ENCODE measurements at regions not wholly inside any gene's neighbourhood (a gene's known extent, or its start where the extent isn't known, plus 50 kb on each side); places are given as distances from the start of the nearest gene placed in this dataset.

DNA sequence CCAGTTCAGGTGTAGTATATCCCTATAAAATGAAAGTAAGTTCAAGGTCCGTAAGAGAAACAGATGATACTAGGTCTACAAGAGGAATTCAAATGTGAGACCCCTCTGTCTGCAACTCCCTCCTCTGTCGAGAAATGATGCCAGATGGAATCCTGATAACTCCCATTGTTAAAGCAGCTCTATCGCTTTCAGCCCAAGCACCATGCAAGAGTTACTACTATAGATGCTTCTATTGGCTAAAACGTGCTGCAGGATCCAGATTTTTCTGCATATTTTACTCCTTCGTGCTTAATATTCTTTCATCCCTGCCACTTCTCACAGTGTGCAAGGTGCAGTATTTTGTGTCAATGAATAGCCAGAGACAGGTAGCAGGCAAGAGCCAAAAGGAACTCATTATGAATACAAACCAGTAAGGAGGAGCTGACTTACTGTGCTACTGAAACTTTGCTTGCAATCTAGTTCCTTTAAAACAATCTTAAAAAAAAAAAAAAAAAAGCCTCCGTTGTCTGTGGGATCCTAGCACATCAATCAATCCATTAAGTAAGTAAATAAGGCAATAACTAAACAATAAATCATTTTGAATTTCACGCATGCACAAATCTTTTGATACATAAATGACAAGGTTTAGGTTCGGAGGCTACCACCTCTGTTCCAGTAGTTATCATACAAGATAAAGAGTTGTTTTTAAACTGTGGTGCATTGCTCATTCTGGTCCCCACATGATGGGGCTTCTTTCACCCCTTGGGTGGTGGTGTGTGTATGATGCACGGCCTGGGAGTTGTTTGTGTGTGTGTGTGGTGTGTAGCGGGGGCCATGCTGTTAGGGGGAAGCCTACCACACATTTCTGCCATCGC, 151.1 kb upstream of the MPDZ start:
- DNase-seq, result no peak

DNA sequence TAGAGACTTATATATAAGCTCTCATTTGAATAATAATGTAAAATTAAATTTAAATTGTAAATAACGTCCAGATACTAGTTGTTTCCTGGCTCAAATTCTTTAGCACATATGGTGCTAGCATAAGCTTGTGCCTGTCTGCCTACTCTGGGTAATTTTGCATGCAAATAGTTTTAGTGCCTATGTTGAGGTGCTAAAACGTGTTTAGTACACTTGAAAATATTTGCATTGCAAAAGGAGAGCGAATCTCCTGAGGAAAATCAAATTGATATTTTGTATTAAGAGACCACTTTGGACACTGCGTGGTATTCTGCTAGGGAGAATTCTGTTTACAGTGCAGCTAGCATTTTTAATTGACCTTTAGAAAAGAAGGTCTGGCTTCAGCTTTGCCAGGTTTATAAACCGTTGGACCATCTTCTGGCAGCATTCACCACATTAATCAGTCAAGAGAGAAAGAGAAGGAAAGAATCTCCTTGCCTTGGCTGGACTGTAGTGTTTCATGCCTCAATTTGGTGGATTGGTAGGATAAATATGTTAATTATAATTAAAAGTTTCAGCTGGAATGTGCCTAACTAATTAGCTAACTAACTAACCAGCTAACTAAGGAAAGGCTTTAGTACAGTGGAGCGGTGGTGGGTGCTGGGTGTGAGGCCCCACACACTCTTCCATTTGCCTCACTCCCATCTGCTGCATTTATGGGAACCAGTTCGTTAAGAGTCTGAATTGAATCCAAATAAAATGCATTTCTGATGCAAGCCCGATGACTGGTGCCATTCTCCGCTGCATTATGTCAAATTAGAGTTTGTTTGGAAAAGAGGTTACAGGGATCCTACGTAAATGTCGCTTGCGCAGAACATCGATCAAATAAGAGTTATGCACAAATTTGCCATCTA, 150.1 kb upstream of the MPDZ start:
- DNase-seq, result no peak

DNA sequence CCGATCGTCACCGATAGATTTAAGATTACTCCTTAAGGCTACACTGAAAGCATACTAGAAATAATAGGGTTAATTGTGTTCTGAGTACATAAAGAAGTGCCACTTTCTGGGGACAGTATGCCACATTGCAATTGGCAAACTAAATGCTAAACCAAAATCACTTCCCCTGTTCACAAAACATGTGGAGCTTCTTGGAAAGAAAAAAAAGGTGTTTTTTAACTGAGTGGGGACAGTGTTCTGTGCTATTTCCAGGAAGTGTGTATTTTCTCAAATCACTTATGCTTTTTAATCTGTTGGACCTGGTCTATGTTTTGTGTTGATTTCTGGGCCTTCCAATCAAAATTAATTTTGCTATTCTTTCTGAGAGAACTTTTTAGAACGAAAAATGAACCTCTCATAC, 149.3 kb upstream of the MPDZ start:
- no peak for DNase-seq

DNA sequence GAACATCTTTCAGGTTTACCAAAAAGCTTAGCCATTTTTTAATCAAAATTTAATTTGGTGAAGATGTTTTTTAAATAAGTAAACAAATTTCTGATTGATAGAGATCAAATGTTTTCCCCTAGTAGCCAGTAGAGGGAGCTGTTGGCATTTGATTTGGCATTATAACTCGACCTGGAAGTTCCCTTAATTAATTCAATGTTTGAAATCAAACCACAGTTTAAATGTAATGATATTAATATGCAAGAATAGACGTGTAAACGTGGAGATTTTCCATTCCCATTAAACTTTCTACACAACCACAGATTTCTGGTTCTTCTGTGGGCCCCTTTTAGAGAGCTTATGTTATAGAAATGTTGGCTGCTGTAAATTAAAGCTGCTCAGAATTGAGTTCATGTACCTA, 148.1 kb upstream of the MPDZ start:
- no peak for DNase-seq

DNA sequence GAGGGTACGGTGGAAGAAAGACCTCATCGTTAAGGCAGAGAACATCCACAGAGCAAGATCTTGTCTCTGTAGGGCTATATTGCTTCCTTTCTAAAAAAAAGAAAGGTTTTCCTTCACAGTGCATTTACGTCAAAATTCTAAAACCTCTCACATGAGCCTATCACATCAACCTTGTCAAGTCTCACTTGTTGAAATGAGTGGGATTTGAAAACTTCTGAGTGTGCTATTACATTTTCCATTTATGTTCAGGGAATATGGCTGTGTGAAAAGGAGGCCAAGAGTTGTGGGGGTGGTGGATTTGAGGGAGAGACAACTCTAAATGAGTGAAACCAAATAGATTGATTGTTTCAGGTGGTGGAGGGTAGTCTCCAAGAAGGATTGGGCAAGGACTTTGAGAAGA, 147.1 kb upstream of the MPDZ start:
- no peak for DNase-seq

DNA sequence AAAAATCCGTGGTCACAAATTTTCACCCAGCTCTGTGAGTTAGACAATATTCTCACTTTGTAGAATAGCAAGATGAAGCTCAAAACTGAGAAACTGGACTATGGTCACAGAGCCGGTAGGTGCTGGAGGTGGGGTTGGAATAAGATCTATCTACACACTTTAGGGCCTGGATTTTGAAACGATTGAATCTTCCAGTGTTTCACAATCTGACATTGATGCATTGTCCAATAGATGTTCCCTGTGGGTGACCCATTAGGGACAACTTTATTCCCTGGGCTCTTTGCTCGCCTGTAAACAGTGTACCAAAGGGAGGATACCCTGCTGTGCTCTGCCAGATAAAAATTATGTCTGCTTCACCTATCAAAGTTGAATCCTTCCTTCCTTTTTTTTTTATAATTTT, 145.4 kb upstream of the MPDZ start:
- DNase-seq, result no peak

DNA sequence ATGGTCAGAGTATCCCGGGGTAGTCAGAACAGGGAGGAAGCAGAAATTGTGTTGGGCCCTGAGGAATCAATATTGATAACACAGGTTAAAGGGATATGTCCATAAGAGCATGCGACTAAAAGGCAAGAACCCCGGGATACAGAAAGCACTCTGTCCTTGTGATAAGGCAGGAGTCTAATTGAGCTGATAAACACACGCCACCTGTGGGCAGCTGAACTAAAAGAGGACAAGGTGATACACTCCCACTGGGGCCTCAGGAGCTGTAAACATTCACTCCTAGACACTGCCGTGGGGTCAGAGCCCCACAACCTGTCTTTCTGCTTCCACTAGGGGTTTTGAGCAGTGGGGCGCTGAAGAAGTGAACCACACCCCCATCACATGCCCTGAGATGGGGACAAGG, 144.7 kb upstream of the MPDZ start:
- no peak for DNase-seq

DNA sequence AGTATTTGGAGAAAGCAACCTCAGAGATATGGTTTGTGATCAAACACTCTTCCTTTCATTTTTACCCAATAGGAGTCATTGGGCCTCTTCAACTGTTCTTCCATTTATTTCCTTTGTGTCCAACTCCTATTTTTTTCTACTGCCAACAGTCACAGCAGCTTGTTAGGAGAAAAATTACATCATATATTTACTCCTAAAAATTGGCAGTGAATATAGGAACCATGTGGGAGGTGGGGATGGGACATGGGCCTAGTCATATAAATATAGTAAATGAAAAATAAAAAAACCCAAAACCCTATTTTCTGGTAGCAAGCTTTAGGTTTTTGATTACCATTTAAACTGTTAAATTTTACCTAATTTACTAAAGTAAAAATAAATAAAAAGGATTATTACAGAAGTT, 134.9 kb upstream of the MPDZ start:
- DNase-seq, result no peak

DNA sequence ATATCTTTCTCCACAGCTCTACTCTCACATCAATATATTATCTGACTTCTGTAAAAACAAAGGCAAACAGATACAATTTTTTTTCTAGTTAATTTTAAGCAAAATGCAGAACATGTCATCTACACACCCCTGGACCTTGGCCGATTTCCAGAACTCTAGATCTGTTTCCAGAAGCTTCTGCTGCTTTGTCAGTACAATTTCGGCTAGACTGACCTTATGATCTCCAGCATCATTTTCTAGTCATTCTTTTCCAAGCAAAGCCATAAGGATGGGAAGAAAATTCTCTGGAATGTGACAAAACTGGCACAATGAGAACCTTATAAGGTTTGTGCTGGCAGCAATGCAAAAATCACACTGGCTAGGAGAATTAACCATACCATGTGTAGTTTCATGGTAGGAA, 132.8 kb upstream of the MPDZ start:
- no peak for DNase-seq

DNA sequence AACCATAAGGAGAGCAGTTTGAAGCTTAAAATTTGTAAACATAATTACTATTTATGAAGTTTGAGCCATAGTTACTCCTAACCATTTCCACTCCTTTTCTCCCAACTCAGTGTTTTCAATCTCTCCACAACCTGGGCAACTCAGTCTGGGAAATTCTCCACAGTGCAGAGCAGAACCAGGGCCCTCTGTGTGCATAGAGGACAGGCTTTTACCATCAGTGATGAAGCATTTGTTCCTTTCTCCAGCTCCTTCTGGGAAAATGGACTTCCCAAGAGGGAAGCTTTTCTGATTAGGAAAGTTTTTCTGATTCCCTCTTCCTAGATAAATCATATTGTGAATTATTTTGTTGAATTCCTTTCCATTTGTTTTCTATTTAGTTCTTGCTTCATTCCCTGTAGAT, 132.3 kb upstream of the MPDZ start:
- no peak for DNase-seq

DNA sequence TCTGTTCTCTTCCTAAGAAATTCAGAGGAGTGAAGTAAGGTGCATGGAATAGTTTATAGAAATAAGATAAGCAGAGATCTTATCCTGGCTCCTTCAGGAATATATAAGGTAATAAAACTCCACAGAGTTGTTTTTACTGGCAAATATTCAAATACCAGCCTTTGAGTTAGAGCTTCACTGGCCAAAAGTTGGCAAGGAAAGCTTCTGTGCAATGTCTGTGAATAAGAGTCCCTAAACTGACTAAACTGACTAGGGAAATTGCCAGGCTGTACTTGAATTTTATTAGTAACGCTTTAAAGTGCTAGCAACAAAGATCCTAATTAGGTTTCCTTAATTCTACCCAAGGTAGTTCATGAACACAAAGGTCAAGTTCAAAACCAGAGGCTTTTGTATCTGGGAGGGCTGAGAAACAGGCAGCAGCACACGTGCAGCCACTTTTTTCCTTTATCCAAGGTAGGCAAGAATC, 131.1 kb upstream of the MPDZ start:
- DNase-seq, result no peak

DNA sequence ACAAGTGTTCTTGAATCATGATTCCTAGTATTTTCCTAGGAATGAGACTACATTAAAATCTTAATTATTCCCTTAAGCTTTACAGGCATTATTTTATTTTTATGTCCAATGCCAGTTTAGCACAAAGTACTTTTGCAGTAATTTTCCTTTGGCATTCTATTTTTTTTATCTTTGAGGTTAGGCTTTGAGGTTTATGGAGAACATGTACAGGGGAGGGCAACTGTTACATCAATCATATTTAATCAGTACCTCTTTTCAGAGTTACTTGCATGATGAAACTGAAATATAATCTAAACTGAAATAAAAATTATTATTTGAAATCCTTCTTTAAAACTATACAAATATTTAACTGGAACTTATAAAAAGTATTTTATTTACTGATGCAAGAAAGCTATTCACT, 118.2 kb upstream of the MPDZ start:
- no peak for DNase-seq

DNA sequence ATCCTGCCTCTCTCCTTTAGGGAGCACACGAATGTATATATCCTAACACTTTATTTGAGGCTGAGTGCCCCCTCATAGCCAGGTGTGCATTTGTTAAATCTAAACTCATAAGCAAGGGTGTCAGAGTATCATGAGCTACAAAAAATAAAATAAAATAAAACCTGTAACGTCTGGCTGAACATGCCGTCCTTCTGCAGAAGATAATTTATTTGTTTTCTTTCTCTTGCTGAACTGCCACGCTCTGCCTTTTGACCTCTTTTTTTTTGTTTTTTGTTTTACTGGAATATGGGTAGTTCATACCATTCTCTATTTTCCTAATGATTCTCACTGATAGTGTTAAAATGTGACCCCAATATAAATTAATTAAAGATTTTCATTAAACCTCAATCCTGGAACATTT, 117.7 kb upstream of the MPDZ start:
- DNase-seq, result no peak

DNA sequence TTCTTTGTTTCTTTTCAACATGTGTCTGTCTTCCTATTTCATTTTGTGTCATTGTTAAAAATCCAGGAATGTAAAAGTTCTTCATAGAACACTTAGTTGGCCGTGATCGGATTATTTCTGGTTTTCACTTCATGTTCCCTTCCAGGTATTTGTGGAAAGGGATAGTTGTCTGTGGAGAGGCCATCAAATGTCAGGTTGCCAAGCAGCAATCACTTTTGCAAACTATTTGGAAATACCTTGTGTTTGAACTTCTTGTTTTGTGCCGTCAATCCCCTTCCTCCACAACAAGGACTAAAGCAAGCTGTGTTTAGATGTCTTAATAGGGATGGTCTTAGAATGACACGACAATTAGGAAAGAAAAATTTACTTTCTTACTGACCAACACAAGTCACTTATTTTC, 116.9 kb upstream of the MPDZ start:
- DNase-seq, result no peak

DNA sequence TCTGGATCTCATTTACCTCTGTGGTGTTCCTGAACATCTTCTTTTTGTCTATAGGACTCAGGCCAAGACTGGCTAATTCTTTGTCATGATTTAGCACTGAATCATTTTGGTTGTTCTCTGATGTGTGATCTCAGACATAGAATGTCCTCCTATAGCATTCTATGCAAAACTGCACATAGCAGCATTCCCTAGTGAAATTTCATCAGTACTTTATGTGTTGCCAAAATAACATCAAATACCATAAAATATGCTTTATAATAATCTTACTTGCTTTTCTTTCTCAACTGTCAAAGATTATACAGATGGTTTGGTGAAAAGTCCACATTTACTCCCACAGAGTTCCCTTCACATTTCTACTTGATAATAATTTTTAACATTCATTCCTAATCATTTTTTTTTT, 115.7 kb upstream of the MPDZ start:
- no peak for DNase-seq

DNA sequence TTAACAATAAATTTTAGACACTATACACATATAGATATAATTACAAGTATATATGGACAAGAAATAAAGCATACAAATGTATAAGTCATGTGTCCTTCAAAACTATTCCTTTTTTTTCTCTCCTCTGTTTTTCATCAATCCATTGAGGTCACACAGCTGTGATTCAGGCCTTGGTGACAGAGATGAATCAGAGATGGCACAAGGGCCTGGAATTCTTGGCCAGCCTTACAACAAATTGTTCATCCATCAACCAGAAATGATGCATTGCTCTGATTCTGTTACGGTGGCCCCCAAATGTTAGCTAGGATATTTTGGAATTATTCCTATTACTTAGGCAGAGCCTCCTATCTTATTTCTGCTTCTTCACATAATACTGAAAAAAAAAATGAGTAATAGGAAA, 108.7 kb upstream of the MPDZ start:
- DNase-seq, result no peak

DNA sequence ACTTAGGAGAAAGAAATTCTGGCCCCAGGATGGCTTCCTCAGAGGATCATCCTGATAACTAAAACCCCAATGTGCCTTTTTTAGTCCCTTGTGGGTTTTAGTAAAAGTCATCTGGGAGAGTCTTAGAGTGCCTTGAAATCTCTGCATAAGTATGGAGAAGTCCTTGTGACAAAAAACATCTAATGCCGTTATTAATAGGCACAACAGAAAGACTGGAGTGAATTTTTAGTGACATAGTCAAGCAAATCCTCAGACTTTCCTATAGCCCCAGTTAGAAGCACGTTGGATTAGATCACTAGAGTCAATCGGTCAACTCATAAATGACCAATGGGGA, 108.2 kb upstream of the MPDZ start:
- DNase-seq, result no peak

DNA sequence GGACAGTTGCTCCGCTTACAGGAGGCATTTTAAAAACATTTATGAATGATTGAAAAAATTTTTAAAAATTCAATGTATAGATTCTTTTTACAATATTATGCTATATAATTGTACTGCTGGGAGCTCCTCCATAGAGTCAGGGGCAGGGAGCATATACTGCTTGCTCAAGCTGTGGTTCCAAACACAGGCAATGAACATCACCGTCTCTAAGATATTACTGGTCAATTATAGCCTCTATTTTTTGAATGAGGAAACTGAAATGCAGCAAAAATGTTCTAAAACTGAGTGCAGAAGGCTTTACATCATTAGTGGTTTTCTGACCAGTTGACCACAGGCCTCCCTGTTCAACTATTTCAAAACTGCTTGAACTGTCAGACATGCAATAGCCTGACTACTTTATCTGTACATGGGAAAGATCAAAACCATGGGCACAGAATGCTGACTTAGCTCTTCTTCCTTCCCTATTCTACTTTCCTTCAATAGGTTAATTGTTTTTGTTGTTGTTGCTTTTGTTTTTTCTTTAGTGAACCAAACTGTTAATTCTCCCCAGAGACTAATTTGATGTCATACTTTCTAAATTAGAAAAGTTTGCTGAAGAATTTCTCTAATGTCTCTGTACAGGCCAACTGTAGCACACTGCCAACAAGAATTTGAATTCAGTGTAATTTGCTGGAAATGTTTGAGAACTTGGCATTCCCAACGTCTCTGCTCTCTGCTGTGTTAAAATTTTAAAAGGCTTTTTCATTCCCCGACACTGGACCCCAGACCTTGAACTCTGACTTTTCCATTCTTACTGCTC, 107.6 kb upstream of the MPDZ start:
- DNase-seq, result no peak

DNA sequence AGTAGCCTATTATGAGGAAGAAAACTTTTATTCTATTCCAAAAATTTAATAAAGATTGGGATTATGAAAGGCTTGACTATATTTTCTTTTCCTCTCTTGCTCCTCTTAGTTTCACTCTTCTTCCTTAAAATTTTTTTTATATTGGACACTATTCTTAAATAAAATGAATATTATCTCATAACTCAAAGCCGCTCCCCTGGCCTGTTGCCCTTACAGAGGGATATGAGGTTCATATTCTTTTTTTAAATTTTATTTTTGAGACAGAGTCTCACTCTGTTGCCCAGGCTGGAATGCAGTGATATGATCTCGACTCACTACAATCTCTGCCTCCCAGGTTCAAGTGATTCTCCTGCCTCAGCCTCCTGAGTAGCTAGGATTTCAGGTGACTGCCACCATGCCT, 106.8 kb upstream of the MPDZ start:
- no peak for DNase-seq

DNA sequence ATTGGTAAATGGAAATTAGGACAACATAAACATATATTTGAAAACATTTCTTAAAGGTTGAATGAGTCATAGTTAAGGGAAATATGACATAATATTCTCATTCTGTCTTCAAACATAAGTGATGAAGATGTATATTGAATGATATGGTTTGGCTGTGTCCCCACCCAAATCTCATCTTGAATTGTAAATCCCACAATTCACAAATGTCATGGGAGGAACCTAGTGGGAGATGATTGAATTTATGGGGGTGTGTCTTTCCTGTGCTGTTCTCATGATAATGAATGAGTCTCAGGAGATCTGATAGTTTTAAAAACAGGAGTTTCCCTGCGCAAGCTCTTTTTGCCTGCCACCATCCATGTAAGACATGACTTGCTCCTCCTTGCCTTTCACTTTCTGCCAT, 104.4 kb upstream of the MPDZ start:
- DNase-seq, result no peak

DNA sequence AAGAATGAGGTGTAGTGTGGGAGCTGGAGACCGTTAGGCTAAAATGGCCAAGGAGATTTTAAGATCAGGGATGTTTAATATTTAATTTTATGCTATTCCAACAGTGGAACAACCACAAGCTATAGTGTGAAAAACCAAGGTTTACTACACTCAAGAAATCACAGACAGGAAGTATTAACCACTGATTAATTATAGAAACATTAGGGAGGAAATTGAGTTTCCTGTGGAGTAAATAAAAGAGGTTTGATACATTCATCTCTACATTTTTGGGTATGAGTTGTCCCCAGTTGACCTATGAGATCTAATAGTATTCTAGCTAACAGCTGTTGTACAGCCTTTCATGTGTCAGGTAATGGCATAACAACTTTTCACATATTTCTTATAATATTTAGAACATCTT, 103.7 kb upstream of the MPDZ start:
- no peak for DNase-seq

DNA sequence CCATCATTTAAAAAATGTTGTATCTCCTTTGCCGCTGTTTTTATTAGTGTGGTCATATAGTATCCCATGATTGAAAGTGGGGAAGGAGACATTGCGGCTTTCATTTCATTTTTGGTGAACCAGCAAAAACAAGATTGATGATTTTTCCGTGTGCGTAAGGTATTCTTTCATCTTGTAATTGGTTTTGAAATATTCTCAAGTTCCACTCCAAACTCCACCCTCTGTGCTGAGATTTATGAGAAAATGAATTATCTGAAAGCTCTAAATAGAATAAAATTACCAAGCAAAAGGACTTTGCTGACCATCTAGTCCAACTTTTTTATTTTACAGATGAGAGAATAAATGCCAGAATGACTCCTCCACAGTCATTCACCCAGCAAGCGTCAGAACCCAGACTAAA, 103.1 kb upstream of the MPDZ start:
- DNase-seq, result no peak

DNA sequence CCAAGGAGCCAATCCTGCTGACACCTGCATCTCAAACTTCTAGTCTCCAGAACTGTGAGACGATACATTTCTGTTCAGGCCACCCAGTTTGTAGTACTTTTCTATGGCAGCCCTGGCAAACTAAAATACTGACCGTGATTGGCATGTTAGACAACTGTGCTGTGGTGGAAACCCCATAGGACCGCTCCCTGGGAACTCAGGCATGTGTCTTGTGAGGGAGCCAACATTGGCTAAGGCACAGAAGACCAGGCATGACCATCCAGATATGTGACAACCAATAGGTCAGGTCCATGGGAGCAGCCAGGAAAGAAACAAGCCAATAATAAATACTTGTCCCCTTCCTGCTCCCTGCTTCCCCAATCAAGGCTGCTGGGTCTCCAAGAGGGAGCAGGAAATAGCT, 101.4 kb upstream of the MPDZ start:
- DNase-seq, result no peak

DNA sequence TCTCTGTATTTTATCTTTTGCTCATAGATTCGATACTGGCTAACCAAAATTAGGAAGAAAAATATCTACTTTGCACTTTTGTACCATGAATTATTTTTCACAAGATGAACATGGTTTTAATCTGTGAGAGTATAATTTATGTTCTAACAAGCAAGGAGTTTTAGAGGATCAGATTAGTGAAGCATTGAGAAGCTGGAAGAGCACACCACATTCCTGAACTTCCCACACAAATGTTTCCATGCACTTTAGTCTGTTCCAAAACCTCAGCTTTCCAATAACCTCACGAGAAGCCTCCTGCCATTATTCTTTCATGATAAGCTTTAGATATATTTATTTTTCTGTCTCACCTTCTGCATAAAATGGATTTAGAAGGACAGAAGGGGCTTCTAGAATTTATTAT, 98.7 kb upstream of the MPDZ start:
- no peak for DNase-seq

Measured in T1000 (cell line).